Renal pelvis (tissue), 1 donor: ENCODE measurements at regions not wholly inside any gene's neighbourhood (a gene's known extent, or its start where the extent isn't known, plus 50 kb on each side); places are given as distances from the start of the nearest gene placed in this dataset.

ENCODE experiments used
- DNase-seq: peaks from one replicate; pipeline ENCODE4 v3.0.0-alpha.2; 2013

DNA sequence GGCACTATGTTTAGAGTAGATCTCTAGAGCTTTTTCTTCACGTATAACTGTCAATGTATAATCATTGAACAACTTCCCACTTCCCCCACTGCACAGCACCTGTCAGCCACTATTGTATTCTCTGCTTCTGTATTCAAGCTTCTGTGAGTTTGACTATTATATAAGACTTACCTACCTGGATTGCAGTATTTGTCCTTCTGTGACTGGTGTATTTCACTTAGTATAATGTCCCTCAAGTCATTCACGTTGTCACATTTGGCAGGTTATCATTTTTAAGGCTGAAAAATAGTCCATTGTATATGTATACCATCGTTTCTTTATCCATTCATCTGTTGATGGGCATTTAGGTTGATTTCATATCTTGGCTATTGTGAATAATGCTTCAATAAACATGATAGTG lies 969.5 kb upstream of the B3GALT2 start:
- no peak for DNase-seq

DNA sequence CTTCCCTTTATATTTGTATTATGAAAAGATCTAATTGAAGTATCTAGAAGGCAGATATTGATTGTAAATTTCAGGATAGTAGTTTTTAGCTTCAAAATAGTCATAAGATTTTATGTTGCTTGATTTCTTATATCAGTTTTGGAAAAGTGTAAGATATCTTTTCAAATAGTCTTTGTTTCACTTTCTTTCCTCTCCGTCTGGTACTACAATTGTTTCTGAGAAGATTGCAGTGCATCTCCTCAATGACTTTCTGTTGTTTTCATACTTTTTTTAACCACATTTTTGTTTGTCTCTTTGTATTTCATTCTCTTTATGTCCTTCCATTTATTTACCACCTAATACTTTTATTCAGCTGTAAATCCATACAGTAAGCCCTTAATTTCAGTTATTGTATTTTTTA lies 964.6 kb upstream of the B3GALT2 start:
- no peak for DNase-seq

DNA sequence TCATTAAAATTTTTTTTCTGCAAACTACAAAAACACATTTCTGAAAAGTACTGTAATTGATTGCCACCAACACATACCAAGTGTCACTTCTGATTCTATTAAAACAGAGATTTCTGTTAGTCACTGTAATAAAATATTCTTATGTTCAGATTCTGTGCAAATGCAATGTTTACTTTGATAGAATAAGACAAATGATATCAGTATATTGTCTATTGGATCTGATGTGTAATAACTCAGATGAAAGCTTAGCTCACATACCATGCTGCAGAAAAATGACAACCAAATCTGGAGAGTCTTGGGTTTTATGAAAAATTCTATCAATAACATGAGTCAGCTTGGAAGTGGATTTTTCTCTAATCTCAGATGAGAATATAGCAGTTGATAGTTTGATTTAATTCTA lies 963.8 kb upstream of the B3GALT2 start:
- DNase-seq: no peak

DNA sequence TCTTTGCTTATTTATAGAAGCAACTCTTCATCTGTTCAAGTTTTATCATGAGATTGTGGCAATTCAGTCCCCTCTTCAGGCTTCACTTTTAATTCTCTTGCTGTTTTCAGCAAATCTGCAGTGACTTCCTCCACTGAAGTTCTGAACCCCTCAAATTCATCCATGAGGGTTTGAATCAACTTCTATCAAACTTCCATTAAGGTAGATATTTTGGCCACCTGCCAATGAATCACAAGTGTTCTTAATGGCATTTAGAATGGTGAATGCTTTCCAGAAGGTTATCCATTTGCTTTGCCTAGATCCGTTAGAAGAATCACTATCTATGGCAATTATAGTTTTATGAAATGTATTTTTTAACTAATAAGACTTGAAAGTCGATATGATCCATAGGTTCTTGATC lies 946.7 kb upstream of the B3GALT2 start:
- no peak for DNase-seq

DNA sequence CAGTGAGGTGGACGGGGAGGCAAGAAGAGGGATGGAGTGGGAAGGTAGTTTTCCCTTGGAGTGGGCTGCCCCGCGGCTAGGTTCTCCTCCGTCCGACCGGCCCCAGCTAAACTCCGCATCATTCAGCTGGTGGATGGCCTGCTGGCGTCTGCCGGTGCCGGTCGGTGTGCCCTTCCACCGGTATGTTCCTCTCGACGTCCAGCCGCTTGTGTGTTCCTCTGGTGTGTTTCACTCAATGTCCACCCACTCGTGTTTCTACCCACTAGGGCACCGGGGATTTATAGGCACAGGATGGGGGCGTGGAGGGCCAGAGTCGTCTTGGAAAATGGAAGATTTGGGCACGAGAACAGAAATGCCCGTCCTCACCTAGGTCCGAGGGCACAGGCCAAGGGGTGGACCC lies 931.7 kb upstream of the B3GALT2 start:
- no peak for DNase-seq

DNA sequence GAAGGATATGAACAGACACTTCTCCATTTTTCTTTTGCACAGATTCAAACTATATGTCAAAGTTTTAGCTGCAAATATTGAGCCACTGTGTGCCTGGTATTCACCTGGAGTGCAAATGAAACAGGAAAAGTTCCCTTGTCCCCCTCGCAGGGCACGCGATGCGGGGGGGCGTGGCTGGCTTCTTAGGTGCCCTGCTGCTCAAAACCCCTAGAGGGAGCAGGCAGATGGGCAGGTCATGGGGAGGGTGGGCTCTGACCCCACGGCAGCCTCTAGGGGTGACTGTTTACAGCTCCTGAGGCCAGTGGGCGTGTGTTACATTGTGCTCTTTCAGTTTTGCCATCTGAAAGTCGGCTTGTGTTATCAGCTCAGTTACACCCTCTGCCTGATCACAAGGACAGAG lies 931.2 kb upstream of the B3GALT2 start:
- no peak for DNase-seq

DNA sequence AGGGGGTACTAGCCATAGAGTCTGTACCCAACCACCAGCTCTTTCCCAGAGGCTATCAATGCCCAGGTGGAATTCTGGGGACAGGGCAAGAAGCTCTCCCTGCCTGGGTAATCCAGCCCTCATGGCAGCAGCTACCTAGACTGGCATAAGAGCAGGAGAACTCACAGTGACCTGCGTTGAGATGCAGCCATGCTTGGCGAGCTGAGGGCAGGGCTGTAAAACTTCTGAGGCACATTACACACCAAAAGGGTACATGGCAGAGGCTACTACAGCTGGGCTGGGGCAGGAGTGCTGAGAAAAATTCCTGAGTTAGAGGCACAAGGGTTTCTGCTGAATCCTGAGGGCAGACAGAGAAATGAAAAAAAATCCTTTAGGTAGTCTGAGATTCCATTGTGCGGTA lies 927.9 kb upstream of the B3GALT2 start:
- no peak for DNase-seq

DNA sequence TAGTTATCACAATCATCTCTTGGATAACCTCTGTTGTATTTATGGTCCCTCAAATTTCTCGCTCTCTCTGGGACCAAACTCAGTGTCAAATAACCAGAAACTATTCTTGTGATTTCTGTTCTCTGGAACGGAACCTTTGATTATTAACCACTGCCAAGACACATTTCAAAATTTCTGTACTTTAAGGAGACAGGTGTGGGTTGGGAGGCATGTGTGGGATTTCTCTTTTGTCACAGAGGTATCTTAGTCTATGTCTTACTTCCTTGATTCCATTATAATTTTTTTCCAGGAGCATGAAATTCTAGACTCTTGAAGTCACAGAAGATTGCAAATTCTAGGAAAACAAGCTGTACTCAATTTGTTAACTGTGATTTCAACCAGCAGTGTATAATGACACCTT lies 919.0 kb upstream of the B3GALT2 start:
- DNase-seq: no peak

DNA sequence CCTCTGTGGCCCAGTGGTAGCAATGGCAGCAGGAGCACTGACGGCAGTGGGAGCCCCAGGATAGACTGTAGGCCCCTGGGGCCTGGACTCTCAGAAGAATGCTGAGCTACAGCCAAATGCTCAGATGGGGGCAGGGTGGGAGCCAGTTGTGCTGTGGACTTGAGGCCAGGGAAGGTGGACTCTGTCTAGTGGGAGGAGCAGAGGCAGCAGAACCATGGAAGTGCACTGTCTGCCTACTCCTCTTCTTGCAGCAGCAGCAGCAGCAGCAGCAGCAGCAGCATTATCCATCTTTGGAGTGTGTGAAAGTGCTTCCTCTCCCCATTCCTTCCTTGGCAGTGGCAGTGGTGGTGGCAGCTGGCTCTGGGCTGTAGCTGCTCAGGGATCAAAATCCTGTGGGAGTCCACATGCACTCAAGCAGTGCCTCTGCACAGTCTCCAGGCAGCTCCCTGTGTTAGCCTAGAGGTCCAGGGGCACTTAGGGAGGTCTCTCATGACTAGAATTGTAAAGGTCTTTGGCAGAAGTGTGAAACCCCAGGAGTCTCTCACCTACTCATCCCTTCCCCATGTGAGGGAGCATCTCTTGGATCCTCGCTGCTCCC lies 917.9 kb upstream of the B3GALT2 start:
- no peak for DNase-seq

DNA sequence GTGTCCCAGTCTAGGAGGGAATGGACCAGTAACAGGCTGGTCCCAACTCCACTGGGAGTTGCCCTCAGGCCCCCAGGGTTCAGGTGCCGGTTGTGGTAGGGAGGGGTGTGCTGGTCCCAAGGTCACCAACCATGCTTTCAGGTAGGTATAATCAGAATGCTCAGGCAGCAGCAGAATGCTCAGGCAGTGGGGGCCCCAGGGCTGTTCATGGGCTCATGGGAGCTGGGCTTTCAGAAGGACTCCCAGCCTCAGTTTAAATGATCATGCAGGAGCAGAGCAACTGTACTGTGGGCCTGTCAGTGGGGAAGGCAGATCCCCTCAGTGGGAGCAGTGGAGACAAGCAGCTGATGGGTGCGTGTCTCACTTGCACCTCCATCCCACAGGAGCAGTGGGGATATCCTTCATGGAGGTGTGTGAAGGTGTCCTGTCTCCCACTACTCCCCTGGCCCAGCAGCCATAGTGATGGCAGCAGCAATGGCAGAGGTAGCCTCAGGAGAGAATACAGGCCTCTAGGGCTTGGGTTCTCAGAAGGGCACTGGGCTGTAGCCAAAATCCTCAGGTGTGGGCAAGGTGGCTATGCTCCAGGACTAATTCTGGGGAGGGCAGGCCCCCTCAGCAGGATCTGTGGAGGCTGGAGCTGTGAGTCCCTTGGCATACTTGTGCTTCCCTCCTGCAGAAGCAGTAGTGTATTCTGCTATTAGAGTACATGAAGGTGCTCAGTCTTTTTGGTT lies 917.3 kb upstream of the B3GALT2 start:
- DNase-seq: no peak

DNA sequence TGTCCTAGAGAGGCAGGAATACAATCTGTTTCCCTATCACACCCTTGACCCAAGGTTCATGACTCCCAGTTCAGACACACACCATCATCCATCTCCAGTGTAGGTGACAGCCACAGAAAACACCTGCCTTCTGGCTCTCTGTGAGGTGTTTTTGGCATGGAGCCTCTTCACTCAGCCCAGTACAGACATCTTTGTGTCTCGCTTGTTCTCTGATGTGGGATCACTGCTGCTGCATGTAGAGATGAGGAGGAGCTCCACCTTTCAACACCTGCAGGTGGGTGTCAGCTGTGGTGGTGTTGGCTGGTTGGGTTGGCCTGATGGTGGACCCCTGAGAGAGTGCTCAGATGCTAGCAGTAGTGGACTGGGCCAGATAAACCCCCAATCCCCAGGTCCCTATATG lies 916.7 kb upstream of the B3GALT2 start:
- DNase-seq: no peak

DNA sequence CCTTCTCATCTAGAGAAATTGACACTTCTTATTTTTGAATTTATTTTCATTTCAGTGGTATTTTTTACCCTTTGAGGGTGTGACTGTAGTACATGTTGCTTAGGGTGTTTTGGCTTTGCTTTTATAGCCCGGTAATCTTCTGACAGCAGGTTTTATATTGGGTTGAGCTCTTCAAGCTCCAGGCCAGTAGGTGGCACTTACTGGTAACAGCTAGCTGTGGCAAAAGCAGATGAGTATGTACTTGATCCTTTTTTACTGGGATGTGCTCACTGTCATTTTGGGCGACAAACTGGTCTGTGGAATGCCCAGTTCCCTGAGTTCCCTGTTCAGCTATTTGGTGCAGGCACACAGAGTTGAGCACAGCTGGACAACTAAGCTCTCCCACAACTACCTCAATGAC lies 916.2 kb upstream of the B3GALT2 start:
- no peak for DNase-seq

DNA sequence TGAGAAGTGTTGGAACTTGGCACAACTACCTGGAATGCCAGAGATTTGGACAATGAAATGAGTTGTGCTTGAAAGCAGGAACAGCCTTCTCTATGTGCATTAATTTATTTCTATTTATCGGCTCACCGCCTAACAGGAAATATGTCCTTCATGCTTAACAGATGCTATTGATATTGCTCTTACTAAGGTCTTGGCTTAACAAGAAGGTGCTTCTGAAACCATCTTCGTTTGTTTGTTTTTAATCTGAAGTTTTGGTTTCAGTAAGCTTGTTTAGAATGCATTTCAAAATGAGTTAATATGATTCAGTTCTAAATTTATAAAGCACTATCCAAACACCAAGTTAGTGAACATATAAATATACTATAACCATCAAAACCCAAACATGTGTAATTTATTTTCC lies 898.3 kb upstream of the B3GALT2 start:
- DNase-seq: no peak

DNA sequence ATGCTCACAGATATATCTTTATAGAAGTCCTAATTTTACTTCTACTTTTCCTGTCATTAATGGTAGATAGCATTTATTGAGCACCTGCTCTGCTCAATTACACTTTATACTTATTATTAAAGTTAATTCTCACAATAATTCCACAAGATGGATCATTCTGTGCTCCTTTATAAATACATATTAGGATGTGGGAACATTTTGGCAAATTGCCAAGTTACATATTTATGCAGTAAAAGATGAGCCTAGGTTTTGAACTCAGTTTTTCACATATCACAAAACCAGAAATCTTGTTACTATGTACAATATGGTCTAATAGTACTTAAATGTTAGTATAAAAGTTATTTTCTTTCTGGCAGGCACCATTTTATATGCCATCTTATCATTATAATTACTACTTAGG lies 895.0 kb upstream of the B3GALT2 start:
- DNase-seq: no peak

DNA sequence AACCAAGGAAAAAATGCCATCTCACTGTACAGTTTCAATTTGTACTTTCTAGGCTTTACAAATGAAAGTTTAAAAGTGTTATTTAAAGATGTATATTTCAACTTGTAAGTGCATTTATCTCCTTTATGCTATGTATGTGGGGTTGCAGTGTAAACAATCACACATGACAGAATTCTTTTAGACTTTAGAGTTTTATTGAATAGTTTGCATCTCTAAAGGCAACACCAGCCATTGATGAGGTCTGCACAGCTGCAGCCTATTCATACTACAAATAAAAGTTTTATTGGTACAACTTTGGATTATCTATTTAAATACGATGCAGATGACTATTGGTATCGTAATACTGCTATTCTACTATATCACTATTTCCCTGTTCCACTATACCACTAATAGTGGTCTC lies 894.4 kb upstream of the B3GALT2 start:
- DNase-seq: no peak

DNA sequence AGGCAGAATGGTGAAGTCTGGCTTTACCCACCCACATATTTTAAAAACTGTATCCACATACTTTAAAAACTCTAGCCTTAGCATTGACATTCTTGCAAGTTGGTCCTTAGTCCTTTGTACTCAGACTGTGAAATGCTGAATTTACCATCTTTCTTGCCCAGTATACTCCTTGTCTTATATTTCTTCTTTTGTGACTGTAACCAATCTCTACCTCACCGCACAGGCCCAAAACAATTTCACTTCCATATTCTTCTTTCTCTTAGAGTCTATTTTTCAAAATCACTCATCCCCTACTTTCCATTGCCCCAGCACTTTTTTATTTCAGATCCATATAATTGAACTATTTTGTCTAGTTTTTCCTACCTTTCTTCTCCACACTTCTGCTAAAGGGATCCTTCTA lies 892.4 kb upstream of the B3GALT2 start:
- no peak for DNase-seq

DNA sequence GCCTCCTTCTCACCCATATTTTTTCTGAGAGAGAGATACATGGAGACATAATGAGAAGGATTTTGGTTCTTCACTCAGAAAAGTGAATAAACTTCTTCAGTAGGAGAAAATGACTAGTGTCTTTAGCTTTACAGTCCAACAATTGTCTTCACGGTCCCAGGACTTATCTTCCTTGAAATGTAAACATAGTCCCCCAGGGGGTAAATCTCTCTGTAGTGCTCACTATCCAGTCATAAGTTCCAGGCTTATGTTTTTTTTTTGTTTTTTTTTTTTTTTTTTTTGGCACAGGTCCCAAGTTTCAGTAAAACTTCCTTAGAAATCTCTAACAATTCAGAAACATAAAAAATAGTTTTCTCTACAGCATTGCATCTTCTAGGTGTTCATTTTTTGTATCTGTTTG lies 890.2 kb upstream of the B3GALT2 start:
- DNase-seq: no peak

DNA sequence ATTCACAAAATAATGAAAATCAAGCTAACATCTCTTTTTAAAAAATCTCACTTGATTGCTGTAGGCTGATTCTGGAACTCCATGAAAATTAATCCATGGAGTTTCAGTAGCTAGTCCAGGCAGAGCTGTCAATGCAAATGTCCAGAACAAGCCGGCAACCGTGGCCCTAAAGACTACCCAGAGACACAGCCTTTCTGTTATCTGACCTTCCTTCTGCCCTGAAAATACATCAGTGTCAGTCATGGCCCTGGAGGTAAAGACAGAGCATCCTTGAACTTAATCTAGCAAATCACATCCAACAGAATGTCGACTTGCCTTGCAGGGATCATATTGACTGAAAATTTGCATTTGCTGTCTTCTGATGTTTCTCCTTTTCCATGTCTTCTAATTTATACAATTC lies 887.4 kb upstream of the B3GALT2 start:
- no peak for DNase-seq

DNA sequence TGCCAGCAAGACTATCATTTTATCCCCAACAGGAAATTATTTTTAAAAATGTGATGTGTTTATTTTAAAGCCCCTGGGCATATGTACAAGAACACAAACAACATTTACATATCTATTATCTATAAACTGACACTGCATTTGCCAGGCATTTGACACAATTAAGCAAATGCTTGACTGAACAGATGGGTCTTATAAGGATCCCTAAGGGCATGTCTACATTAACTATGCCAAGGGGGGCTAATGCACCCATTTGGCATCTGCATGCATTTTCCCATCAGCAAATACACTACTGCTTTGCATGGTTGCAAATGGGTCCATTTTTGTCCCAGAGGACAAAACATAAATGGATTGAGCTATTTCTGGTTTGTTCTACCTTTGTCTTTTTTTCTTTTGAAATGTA lies 884.8 kb upstream of the B3GALT2 start:
- DNase-seq: no peak

DNA sequence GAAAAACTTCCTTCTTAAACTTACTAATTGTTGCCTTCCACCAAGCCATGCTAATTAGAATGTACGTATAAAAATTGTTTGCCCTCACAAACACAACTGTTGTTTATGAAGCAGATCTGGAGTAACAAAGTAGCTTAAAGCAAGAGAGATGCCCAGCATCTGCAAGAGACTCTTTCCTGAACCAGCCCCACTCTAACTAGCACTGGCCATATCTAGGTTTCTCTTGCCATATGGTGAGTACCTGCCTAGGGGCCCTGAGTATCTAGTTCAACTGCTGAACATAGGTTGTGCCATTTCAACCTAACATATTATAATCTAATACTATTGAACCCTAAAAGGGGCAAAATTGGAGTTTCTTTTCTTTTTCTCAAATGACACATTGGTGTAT lies 883.4 kb upstream of the B3GALT2 start:
- no peak for DNase-seq

DNA sequence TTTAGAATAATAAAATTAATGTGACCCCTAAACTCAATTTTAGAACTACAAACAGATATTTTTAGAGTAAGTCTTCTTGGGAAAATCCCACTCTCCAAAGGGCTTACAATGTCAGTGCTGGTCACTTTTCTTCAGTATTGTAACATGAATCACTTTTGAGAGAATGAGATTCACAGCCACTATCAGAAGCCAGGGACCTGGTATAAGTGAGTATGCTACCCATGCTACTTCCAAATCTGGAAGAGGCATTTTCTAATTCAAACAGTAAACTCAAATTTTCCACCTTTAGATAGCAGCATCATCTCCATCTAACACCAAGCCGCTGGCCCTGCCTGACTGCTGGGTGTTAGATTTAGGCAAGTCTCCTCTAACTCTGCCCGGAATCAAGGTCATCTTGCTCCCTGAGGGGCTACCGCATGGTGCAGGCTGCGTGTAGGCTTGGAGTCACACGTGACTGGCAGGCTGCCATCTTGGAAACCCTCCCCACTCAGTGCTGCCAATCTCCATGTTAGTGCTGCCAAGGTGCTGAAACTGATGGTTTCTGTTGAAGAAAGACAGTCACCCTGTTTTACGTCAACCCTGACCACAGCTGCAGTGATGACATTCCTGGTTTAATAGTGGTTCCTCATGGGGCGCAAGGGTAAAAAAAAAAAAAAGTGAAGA lies 882.9 kb upstream of the B3GALT2 start:
- no peak for DNase-seq

DNA sequence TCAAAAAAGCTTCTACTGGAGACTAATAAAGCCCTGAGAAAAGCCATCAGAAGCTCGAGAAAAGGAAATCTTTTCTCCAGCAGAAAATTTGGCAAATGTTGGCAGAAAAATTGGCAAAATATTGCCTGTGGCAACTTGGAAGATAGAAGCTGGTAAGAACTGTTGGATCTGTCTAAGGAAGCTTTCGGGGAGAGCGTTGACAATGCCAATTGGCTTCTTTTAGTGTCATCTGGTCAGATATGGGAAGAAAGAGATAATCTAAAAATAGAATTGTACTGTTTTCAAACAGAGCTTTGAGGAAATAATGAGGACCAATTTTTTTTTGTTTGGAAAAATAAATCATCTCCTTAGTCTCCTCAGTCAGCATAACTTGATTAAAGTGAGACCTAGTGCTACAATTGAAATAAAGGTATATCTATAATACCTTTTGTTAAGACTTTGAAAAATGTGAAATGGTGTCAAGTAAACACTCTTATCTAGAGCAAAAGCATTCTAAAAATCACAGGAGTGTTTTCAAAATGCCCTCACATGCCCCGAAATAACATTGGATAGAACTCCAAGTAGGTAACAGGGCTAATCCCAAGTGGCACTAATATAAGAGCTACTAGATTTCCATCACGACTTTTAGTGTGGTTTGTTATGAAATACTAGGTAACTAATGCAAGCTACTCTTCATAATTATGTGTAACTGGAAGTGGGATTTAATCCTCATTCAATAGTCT lies 882.2 kb upstream of the B3GALT2 start:
- no peak for DNase-seq

DNA sequence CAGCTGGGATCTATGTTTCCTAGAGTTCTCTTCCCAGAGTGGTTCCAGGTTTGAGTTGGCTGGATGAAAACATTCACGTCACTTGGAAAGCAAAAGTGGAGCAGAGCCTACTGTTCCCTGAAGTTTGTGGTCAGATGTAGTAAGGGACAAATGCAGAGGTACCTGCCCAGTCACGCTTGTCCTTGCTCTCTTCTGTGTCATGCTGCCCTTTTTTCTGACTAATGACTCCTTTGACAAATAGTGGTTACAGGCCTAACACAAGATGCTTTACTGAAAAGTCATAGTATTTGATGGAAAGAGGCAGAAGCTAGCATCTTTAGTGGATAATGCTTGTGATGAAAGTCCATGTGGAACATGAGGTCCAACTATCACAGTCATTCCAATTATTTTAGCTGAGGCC lies 881.4 kb upstream of the B3GALT2 start:
- no peak for DNase-seq
